ENCODE measurements at regions not wholly inside any gene's neighbourhood (a gene's known extent, or its start where the extent isn't known, plus 50 kb on each side); places are given as distances from the start of the nearest gene placed in this dataset.

GRCh38 chr2:9085353-9085752 lies 81.9 kb upstream of the MBOAT2 start:
- peaks cover 0 to 3% of the 10 kb centered on the region in 2 experiments; a peak in 1 of 5 replicates for H3K27me3 ChIP-seq (ENCODE audit: control insufficient read depth in 1 of 2, insufficient read depth in 2 of 2, low read length in 2 of 2)
- ATAC-seq, result no peak
- POLR2A ChIA-PET, result no interaction called here
- no peaks in the 10 kb centered on the region for H3K79me2 ChIP-seq (ENCODE audit: insufficient read depth, low read length)
- no peak for DNase-seq (ENCODE audit: low spot score)
- H3K36me3 ChIP-seq (replicated peaks in 1 of 2; ENCODE audit: control insufficient read depth in 1 of 2, insufficient read depth in 2 of 2, low read length in 2 of 2), result no peaks in the 10 kb centered on the region
- no peak overlapping the region for H2AFZ ChIP-seq (ENCODE audit: low read length)
- no peaks in the 10 kb centered on the region for H4K20me1 ChIP-seq (ENCODE audit: insufficient read depth, low read length)
- no peak overlapping the region for H3K27ac ChIP-seq (ENCODE audit: extremely low read length, insufficient read depth, low read length)
- no peak overlapping the region for H3K4me3 ChIP-seq (replicated peaks in 1 of 3; ENCODE audit: insufficient read depth in 1 of 3, low read depth in 2 of 3, low read length in 3 of 3)
- H3K4me2 ChIP-seq (ENCODE audit: low read depth, low read length), result no peak overlapping the region
- in situ Hi-C loops (cut with HindIII; ENCODE audit: extremely low pct_ligation_motif_present, low pct_unique_long_range_greater_than_20kb), result no loop called here
- H3K9me3 ChIP-seq (ENCODE audit: low read length), result 0 out of 2 replicates have a peak, but pooled peaks cover 6% of the 10 kb centered on the region
- FAIRE-seq, result no peak
- peaks cover 11% of the 10 kb centered on the region; the same call in 1 of the 2 replicates for H3K4me1 ChIP-seq (ENCODE audit: insufficient read depth, low read length)
- TF ChIP-seq ZNF337 (CRISPR knock-in tag; IDR thresholded peaks at IDR 0.05; ENCODE audit: borderline replicate concordance, low read depth), result no peak
- TF ChIP-seq ISX (CRISPR knock-in tag; conservative IDR thresholded peaks at IDR 0.05), result no peak
- no peak for TF ChIP-seq NFKBIZ (CRISPR knock-in tag; IDR thresholded peaks at IDR 0.05)
- TF ChIP-seq FOSL2 (CRISPR knock-in tag; IDR thresholded peaks at IDR 0.05), result no peak
- TF ChIP-seq ZNF564 (CRISPR knock-in tag; IDR thresholded peaks at IDR 0.05), result no peak
- no peak for TF ChIP-seq USF2 (IDR thresholded peaks at IDR 0.05; ENCODE audit: low read depth, low read length)
- TF ChIP-seq USF2 (CRISPR knock-in tag; IDR thresholded peaks at IDR 0.05; ENCODE audit: borderline replicate concordance), result no peak
- TF ChIP-seq, protein P1, sequence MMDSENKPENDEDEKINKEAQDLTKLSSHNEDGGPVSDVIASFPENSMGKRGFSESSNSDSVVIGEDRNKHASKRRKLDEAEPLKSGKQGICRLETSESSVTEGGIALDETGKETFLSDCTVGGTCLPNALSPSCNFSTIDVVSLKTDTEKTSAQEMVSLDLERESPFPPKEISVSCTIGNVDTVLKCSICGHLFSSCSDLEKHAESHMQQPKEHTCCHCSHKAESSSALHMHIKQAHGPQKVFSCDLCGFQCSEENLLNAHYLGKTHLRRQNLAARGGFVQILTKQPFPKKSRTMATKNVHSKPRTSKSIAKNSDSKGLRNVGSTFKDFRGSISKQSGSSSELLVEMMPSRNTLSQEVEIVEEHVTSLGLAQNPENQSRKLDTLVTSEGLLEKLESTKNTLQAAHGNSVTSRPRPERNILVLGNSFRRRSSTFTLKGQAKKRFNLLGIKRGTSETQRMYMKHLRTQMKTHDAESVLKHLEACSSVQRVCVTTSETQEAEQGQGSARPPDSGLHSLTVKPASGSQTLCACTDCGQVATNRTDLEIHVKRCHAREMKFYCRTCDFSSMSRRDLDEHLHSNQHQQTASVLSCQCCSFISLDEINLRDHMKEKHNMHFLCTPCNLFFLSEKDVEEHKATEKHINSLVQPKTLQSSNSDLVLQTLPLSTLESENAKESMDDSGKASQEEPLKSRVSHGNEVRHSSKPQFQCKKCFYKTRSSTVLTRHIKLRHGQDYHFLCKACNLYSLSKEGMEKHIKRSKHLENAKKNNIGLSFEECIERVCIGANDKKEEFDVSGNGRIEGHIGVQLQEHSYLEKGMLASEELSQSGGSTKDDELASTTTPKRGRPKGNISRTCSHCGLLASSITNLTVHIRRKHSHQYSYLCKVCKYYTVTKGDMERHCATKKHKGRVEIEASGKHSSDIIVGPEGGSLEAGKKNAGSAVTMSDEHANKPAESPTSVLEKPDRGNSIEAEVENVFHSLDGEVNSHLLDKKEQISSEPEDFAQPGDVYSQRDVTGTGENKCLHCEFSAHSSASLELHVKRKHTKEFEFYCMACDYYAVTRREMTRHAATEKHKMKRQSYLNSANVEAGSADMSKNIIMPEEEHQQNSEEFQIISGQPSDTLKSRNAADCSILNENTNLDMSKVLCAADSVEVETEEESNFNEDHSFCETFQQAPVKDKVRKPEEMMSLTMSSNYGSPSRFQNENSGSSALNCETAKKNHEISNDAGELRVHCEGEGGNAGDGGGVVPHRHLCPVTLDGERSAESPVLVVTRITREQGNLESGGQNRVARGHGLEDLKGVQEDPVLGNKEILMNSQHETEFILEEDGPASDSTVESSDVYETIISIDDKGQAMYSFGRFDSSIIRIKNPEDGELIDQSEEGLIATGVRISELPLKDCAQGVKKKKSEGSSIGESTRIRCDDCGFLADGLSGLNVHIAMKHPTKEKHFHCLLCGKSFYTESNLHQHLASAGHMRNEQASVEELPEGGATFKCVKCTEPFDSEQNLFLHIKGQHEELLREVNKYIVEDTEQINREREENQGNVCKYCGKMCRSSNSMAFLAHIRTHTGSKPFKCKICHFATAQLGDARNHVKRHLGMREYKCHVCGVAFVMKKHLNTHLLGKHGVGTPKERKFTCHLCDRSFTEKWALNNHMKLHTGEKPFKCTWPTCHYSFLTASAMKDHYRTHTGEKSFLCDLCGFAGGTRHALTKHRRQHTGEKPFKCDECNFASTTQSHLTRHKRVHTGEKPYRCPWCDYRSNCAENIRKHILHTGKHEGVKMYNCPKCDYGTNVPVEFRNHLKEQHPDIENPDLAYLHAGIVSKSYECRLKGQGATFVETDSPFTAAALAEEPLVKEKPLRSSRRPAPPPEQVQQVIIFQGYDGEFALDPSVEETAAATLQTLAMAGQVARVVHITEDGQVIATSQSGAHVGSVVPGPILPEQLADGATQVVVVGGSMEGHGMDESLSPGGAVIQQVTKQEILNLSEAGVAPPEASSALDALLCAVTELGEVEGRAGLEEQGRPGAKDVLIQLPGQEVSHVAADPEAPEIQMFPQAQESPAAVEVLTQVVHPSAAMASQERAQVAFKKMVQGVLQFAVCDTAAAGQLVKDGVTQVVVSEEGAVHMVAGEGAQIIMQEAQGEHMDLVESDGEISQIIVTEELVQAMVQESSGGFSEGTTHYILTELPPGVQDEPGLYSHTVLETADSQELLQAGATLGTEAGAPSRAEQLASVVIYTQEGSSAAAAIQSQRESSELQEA (CRISPR knock-in tag; IDR thresholded peaks at IDR 0.05; ENCODE audit: not compliant biosample characterization), result no peak
- TF ChIP-seq KDM1A (CRISPR knock-in tag; IDR thresholded peaks at IDR 0.05), result no peak
- no peak for TF ChIP-seq PHF20 (CRISPR knock-in tag; IDR thresholded peaks at IDR 0.05)
- no peak for TF ChIP-seq FOXJ3 (CRISPR knock-in tag; IDR thresholded peaks at IDR 0.05; ENCODE audit: borderline replicate concordance)
- no peak for TF ChIP-seq MEIS2 (CRISPR knock-in tag; IDR thresholded peaks at IDR 0.05)
- TF ChIP-seq PAX8 (CRISPR knock-in tag; IDR thresholded peaks at IDR 0.05; ENCODE audit: borderline replicate concordance), result no peak
- no peak for TF ChIP-seq ZNF263 (CRISPR knock-in tag; IDR thresholded peaks at IDR 0.05)
- BruUV-seq (replicated peaks), result no TSS peak
- WGBS (ENCODE audit: low lambda C conversion rate), result 4% methylated on average over 2 of the region's 2 CpGs
- no peak overlapping the region for H3K9ac ChIP-seq (ENCODE audit: insufficient read depth, low read depth, low read length)
- CTCF ChIA-PET (ENCODE audit: low intra/inter-chr PET ratio, low total read pairs), result no interaction called here
- intact Hi-C loops (cut with micrococcal nuclease; ENCODE audit: unreplicated experiment), result no loop called here

Measured in HepG2 (cell line).